H9 (cell line): ENCODE measurements at regions not wholly inside any gene's neighbourhood (a gene's known extent, or its start where the extent isn't known, plus 50 kb on each side); places are given as distances from the start of the nearest gene placed in this dataset.
A peak's percentile ranks its signal among the peaks of the same experiment; 100 is the strongest.

Source experiments
- DNase-seq: peaks from one replicate; pipeline ENCODE4 v3.0.0-alpha.2; 2017
- H2AFZ ChIP-seq: one replicate; pipeline ENCODE4 v1.6.1; 2013; ENCODE audit warnings: mild to moderate bottlenecking, low read length, control low read depth, moderate library complexity
- H2AK5ac ChIP-seq: 2 replicates; pipeline ENCODE4 v1.6.1; 2013; ENCODE audit warnings: low read length, control low read depth, mixed read lengths; ENCODE audit not compliant: insufficient read length
- H2BK120ac ChIP-seq: one replicate; pipeline ENCODE4 v1.6.1; 2013; ENCODE audit warnings: low read depth, mild to moderate bottlenecking, low read length, control low read depth, inconsistent platforms; ENCODE audit not compliant: poor library complexity, severe bottlenecking
- H2BK12ac ChIP-seq: 2 replicates; pipeline ENCODE4 v1.6.1; 2013; ENCODE audit warnings: low read length, control low read depth, mixed read lengths, low read depth; ENCODE audit not compliant: insufficient read length
- H2BK15ac ChIP-seq: 2 replicates; pipeline ENCODE4 v1.6.1; 2013; ENCODE audit warnings: low read depth, low read length, control low read depth
- H2BK20ac ChIP-seq: one replicate; pipeline ENCODE4 v1.6.1; 2013; ENCODE audit warnings: low read depth, mild to moderate bottlenecking, low read length, control low read depth, inconsistent platforms; ENCODE audit not compliant: poor library complexity, severe bottlenecking
- H2BK5ac ChIP-seq: 2 replicates; pipeline ENCODE4 v1.6.1; 2013; ENCODE audit warnings: low read length, control low read depth, mixed read lengths; ENCODE audit not compliant: insufficient read length
- H3K14ac ChIP-seq: 2 replicates; pipeline ENCODE4 v1.6.1; 2013; ENCODE audit warnings: low read length, control low read depth; ENCODE audit not compliant: insufficient read depth
- H3K18ac ChIP-seq: 2 replicates; pipeline ENCODE4 v1.6.1; 2013; ENCODE audit warnings: low read depth, mild to moderate bottlenecking, mixed read lengths, low read length, control low read depth; ENCODE audit not compliant: insufficient read length
- H3K23ac ChIP-seq: 2 replicates; pipeline ENCODE4 v1.6.1; 2013; ENCODE audit warnings: low read length, control low read depth, mixed read lengths, low read depth; ENCODE audit not compliant: insufficient read length
- H3K23me2 ChIP-seq: 2 replicates; pipeline ENCODE4 v1.6.1; 2013; ENCODE audit warnings: low read depth, mild to moderate bottlenecking, mixed read lengths, low read length, control low read depth; ENCODE audit not compliant: insufficient read length, poor library complexity, severe bottlenecking
- H3K27ac ChIP-seq: 2 replicates; pipeline ENCODE4 v1.5.1; 2013; ENCODE audit warnings: low read length, control low read depth, mixed read lengths, low read depth; ENCODE audit not compliant: insufficient read length
- H3K27me3 ChIP-seq: 2 replicates; pipeline ENCODE4 v1.6.1; 2013; ENCODE audit warnings: low read length, control low read depth, inconsistent platforms; ENCODE audit not compliant: insufficient read depth
- H3K4ac ChIP-seq: 2 replicates; pipeline ENCODE4 v1.6.1; 2013; ENCODE audit warnings: low read depth, mild to moderate bottlenecking, control low read depth, inconsistent platforms, low read length, moderate library complexity
- H3K4me1 ChIP-seq: 2 replicates; pipeline ENCODE4 v1.6.1; 2013; ENCODE audit warnings: low read length, control low read depth, inconsistent platforms; ENCODE audit not compliant: insufficient read depth
- H3K4me2 ChIP-seq: 2 replicates; pipeline ENCODE4 v1.6.1; 2013; ENCODE audit warnings: low read length, control low read depth, mixed read lengths; ENCODE audit not compliant: insufficient read length, insufficient read depth
- H3K56ac ChIP-seq: 2 replicates; pipeline ENCODE4 v1.6.1; 2013; ENCODE audit warnings: low read depth, mild to moderate bottlenecking, mixed read lengths, low read length, control low read depth; ENCODE audit not compliant: insufficient read length
- H3K79me1 ChIP-seq: 2 replicates; pipeline ENCODE4 v1.6.1; 2013; ENCODE audit warnings: low read depth, mild to moderate bottlenecking, moderate library complexity, low read length, control low read depth, inconsistent platforms; ENCODE audit not compliant: insufficient read depth, poor library complexity, severe bottlenecking
- H3K79me2 ChIP-seq: 2 replicates; pipeline ENCODE4 v1.6.1; 2013; ENCODE audit warnings: low read length, control low read depth, inconsistent platforms; ENCODE audit not compliant: insufficient read depth
- H3K9ac ChIP-seq: 2 replicates; pipeline ENCODE4 v1.6.1; 2013; ENCODE audit warnings: low read length, control low read depth, mixed read lengths; ENCODE audit not compliant: insufficient read length; ENCODE audit errors: extremely low read depth
- H3K9me3 ChIP-seq: one replicate; pipeline ENCODE4 v1.6.1; 2013; ENCODE audit warnings: low read depth, low read length, inconsistent platforms; ENCODE audit not compliant: control insufficient read depth
- H3T11ph ChIP-seq: one replicate; pipeline ENCODE4 v1.6.1; 2013; ENCODE audit warnings: mild to moderate bottlenecking, low read length, control low read depth, inconsistent platforms
- H4K20me1 ChIP-seq: one replicate; pipeline ENCODE4 v1.6.1; 2013; ENCODE audit not compliant: control insufficient read depth, insufficient read length, insufficient read depth
- H4K5ac ChIP-seq: 2 replicates; pipeline ENCODE4 v1.6.1; 2013; ENCODE audit warnings: low read depth, mild to moderate bottlenecking, mixed read lengths, low read length, control low read depth; ENCODE audit not compliant: insufficient read length
- H4K8ac ChIP-seq: replicated peaks from 2 replicates; pipeline ENCODE4 v1.6.1; 2013; ENCODE audit warnings: low read length, control low read depth, mixed read lengths, low read depth; ENCODE audit not compliant: insufficient read length
- H4K91ac ChIP-seq: 2 replicates; pipeline ENCODE4 v1.6.1; 2013; ENCODE audit warnings: low read depth, mild to moderate bottlenecking, moderate library complexity, mixed read lengths, low read length, control low read depth; ENCODE audit not compliant: insufficient read length
- H3K27ac Mint-ChIP-seq, 3 experiments: 2 replicates in 2 of 3; 3 replicates in 1 of 3; pipeline ENCODE4 v1.8.0; 2020 to 2021; ENCODE audit warnings: mixed read lengths in 3 of 3, mild to moderate bottlenecking in 1 of 3, moderate library complexity in 1 of 3
- H3K27me3 Mint-ChIP-seq: 2 replicates; pipeline ENCODE4 v1.8.0; 2021; ENCODE audit warnings: low read depth, mild to moderate bottlenecking, moderate library complexity, mixed read lengths
- H3K36me3 Mint-ChIP-seq, 3 experiments: 2 replicates in 2 of 3; 3 replicates in 1 of 3; pipeline ENCODE4 v1.8.0; 2020 to 2021; ENCODE audit warnings: low read depth in 3 of 3, mixed read lengths in 3 of 3; ENCODE audit not compliant: insufficient read depth in 1 of 3
- H3K4me1 Mint-ChIP-seq, 2 experiments: 2 replicates each; pipeline ENCODE4 v1.8.0; 2020; ENCODE audit warnings: mixed read lengths in 2 of 2
- H3K4me3 Mint-ChIP-seq, 2 experiments: 2 replicates in 1 of 2; 3 replicates in 1 of 2; pipeline ENCODE4 v1.8.0; 2020 to 2021; ENCODE audit warnings: mild to moderate bottlenecking in 2 of 2, mixed read lengths in 2 of 2, moderate library complexity in 1 of 2
- H3K9me3 Mint-ChIP-seq, 2 experiments: 2 replicates in 1 of 2; 3 replicates in 1 of 2; pipeline ENCODE4 v1.8.0; 2020; ENCODE audit warnings: mild to moderate bottlenecking in 2 of 2, mixed read lengths in 2 of 2, moderate library complexity in 1 of 2
- WGBS: extraction: QIAGEN DNeasy Blood & Tissue Kit; methylation state at CpG from one replicate; pipeline ENCODE4 v1.1.7; 2013; ENCODE audit warnings: missing lambda C conversion rate, low lambda C conversion rate, mixed read lengths; ENCODE audit not compliant: insufficient read length; ENCODE audit errors: extremely low coverage; 5-methylcytosine and 5-hydroxymethylcytosine counted together
- TF ChIP-seq, protein P1 (sequence below): fragments of 200-600 bp; sonication (generic); conservative IDR thresholded peaks from 3 replicates; pipeline ENCODE4 v1.8.0; 2021; ENCODE audit warnings: antibody characterized with exemption, mild to moderate bottlenecking

DNA sequence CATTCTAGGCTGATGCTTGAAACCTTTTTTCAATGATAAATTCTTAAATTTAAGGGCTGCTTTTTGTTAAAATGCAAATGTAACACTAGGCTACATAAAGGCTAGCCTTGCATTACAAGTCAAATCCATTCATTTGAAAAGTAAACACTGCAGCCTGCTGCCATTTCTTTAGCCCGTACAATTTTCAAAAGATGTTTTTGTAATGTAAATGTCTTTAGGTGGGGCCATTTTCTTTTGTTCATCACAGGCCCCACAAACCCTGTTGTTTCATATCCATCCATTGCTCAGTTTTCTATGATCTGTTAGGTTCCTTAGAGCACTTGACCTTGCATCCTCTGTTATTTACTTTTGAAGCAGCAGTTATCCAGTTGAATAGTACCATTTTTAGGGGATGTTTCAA lies 296.2 kb upstream of the AMOT start:
- H3K56ac ChIP-seq: no peak overlapping the region
- H2BK120ac ChIP-seq: no peak overlapping the region
- no peaks in the 10 kb centered on the region for H3K23me2 ChIP-seq
- no peak overlapping the region for H3K18ac ChIP-seq
- no peaks in the 10 kb centered on the region; the same call in 1 of the 2 replicates for H3K4me1 ChIP-seq
- no peaks in the 10 kb centered on the region for H3K9me3 ChIP-seq
- H3K27me3 ChIP-seq: no peaks in the 10 kb centered on the region
- no peak overlapping the region for H2BK15ac ChIP-seq
- no peaks in the 10 kb centered on the region for H4K20me1 ChIP-seq
- TF ChIP-seq, protein P1, sequence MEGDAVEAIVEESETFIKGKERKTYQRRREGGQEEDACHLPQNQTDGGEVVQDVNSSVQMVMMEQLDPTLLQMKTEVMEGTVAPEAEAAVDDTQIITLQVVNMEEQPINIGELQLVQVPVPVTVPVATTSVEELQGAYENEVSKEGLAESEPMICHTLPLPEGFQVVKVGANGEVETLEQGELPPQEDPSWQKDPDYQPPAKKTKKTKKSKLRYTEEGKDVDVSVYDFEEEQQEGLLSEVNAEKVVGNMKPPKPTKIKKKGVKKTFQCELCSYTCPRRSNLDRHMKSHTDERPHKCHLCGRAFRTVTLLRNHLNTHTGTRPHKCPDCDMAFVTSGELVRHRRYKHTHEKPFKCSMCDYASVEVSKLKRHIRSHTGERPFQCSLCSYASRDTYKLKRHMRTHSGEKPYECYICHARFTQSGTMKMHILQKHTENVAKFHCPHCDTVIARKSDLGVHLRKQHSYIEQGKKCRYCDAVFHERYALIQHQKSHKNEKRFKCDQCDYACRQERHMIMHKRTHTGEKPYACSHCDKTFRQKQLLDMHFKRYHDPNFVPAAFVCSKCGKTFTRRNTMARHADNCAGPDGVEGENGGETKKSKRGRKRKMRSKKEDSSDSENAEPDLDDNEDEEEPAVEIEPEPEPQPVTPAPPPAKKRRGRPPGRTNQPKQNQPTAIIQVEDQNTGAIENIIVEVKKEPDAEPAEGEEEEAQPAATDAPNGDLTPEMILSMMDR: no peak
- H3T11ph ChIP-seq: no peak overlapping the region
- WGBS: no CpG with 5 or more reads among the region's 1 CpG
- H3K27ac Mint-ChIP-seq: peak overlapping the region in 2 of 3 experiments; percentile 1 to 68; a peak in 4 of 7 replicates
- no peak overlapping the region for H3K23ac ChIP-seq
- no peak overlapping the region for H2BK12ac ChIP-seq
- H4K8ac ChIP-seq: no peak overlapping the region
- H3K27me3 Mint-ChIP-seq: no peaks in the 10 kb centered on the region
- H3K79me1 ChIP-seq: no peaks in the 10 kb centered on the region
- no peak overlapping the region for H4K91ac ChIP-seq
- H3K9ac ChIP-seq: no peak overlapping the region
- H3K27ac ChIP-seq: no peak overlapping the region
- H2AFZ ChIP-seq: no peak overlapping the region
- H2BK5ac ChIP-seq: no peak overlapping the region
- DNase-seq: no peak
- no peak overlapping the region for H4K5ac ChIP-seq
- H3K36me3 Mint-ChIP-seq: peaks cover 27 to 55% (median 33%) of the 10 kb centered on the region in 3 experiments
- H3K4me3 Mint-ChIP-seq: peak overlapping the region in 1 of 2 experiments; percentile 9; a peak in 1 of 5 replicates
- no peak overlapping the region for H2AK5ac ChIP-seq
- H3K4me2 ChIP-seq: no peak overlapping the region
- H3K14ac ChIP-seq: no peak overlapping the region
- H3K4me1 Mint-ChIP-seq: peaks cover 41 to 43% of the 10 kb centered on the region in 2 experiments
- no peaks in the 10 kb centered on the region for H3K79me2 ChIP-seq
- peaks cover 30 to 42% of the 10 kb centered on the region in 2 experiments for H3K9me3 Mint-ChIP-seq
- H3K4ac ChIP-seq: no peak overlapping the region
- H2BK20ac ChIP-seq: no peak overlapping the region
